Activated T-cell treated with anti-CD3 and anti-CD28 coated beads, Interleukin-2, amount 50 U/mL, for 24 hours (primary cell): ENCODE measurements at regions not wholly inside any gene's neighbourhood (a gene's known extent, or its start where the extent isn't known, plus 50 kb on each side); places are given as distances from the start of the nearest gene placed in this dataset.

Experiments
- DNase-seq: peaks from one replicate; pipeline ENCODE4 v3.0.0-alpha.2; 2020
- H3K27ac Mint-ChIP-seq: 2 replicates; pipeline ENCODE4 v1.8.0; 2020; ENCODE audit warnings: mild to moderate bottlenecking, mixed read lengths
- H3K27me3 Mint-ChIP-seq: 2 replicates; pipeline ENCODE4 v1.8.0; 2020; ENCODE audit warnings: mixed read lengths
- H3K36me3 Mint-ChIP-seq: 2 replicates; pipeline ENCODE4 v1.8.0; 2020; ENCODE audit warnings: low read depth, mixed read lengths
- H3K4me1 Mint-ChIP-seq: 2 replicates; pipeline ENCODE4 v1.8.0; 2020; ENCODE audit warnings: low read depth, mixed read lengths
- H3K4me3 Mint-ChIP-seq: 2 replicates; pipeline ENCODE4 v1.8.0; 2020; ENCODE audit warnings: mild to moderate bottlenecking, moderate library complexity, mixed read lengths
- H3K9me3 Mint-ChIP-seq: 2 replicates; pipeline ENCODE4 v1.8.0; 2020; ENCODE audit warnings: mixed read lengths

DNA sequence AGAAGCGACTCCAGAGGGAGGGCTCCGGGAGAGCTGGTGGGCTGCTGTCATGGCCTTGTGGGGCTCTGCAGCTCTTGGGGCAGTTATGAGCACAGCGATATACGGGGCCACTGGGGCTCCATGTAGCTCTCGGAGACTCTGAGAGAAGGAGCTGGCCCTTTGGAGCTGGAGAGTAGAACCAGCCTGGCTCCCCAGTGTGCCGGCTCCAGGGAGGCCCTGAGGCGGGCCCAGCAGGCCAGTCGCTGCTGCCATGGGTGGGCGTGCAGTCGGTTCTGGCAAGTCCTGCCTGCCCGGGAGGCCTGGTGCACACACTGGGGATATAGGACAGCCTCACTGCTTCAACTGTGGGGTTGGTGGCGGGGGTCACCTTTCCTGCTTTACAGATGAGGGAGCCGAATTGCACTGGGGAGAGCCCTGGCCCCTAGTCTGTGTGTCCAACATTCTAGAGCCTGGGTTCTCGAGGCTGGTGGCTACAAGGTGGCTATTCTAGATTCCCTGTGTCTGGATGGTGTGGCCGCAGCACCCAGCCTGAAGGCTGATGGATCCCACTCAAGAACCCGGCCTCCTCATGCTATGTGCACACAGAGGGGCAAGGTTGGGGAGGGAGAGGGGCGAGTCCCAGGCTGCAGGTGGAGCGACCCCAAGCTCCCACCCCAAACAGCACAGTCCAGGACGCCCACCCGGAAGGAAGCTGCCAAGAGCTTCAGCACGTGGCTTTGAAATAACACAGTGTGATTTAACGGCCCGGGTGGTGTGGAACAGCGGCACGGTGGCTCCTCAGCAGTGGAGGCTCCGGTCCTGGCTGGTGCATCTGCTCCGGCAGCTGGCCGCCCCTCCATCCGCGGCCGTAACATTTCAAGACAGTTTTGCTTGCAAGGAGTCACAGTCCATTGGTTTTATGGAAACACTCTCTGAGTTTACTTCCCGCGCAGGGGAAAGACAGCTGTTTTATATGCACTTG is 188.3 kb upstream of the C14orf180 start:
- peaks cover 66% of the 10 kb centered on the region for H3K4me1 Mint-ChIP-seq
- H3K36me3 Mint-ChIP-seq: no peaks in the 10 kb centered on the region
- H3K4me3 Mint-ChIP-seq: no peak overlapping the region
- H3K9me3 Mint-ChIP-seq: no peaks in the 10 kb centered on the region
- peak overlapping the region; percentile 81 for H3K27ac Mint-ChIP-seq
- peak; percentile 35 for DNase-seq
- H3K27me3 Mint-ChIP-seq: no peaks in the 10 kb centered on the region

DNA sequence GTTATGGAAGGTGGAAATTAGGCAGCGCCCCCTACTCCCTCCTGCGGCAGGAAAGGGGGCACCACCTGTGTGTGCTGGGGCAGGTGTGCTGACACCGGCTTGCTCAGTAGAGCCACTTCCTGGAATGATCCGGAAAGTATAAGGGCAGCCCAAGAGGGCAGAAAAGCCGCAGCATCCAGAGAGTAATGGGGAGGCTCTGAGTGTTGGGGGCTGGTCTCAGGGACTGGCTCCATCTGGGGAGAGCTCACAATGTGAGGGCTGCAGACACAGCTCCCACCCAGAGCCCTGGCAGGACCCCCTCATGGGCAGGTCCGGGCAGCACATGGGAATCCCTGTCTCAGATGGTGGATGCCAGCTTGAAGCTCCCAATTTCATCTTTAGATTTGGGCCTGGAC is 187.6 kb upstream of the C14orf180 start:
- peaks cover 1% of the 10 kb centered on the region for H3K9me3 Mint-ChIP-seq
- H3K27me3 Mint-ChIP-seq: no peaks in the 10 kb centered on the region
- H3K4me3 Mint-ChIP-seq: no peak overlapping the region
- H3K36me3 Mint-ChIP-seq: no peaks in the 10 kb centered on the region
- peak; percentile 42 for DNase-seq
- peaks cover 70% of the 10 kb centered on the region for H3K4me1 Mint-ChIP-seq
- H3K27ac Mint-ChIP-seq: peak overlapping the region; percentile 81

DNA sequence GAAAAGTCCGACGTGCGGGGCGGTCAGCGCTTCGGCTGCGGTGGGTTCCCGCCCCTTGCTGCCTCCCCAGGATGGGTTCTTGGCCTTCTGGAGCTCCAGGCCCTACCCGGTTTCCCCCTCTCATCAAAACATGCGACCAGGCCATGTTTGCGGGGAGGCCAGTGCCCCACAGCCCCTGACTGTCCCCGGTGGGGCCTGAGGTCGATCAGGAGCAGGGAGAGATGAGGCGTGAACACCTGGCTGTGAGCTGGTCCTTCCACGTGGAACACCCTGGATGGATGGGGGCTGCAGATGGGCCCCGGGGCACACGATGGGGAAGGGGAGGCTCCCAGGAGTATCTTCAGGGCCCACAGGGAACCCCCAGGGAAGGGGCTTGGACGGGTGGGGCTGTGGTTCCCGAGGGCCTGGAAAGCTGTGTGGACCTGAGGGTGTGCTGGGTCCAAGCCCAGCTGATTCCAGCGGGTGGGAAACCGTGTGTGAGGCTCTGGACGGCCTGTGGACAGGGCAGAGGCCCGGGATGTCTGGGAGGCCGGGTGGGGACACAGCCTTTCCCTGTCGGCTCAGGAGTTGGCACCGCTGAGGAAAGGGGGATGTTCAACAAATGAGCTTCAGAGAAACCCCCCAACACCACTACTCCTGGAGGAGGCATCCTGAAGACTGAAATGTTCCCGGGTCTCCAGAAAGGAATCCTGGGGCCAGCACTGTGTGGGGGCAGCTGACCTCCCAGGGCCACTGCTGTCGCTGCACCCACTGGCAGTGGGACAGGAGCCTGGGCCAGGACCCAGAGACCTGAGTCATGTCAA is 187.0 kb upstream of the C14orf180 start:
- peak; percentile 30 for DNase-seq
- H3K27ac Mint-ChIP-seq: no peak overlapping the region

DNA sequence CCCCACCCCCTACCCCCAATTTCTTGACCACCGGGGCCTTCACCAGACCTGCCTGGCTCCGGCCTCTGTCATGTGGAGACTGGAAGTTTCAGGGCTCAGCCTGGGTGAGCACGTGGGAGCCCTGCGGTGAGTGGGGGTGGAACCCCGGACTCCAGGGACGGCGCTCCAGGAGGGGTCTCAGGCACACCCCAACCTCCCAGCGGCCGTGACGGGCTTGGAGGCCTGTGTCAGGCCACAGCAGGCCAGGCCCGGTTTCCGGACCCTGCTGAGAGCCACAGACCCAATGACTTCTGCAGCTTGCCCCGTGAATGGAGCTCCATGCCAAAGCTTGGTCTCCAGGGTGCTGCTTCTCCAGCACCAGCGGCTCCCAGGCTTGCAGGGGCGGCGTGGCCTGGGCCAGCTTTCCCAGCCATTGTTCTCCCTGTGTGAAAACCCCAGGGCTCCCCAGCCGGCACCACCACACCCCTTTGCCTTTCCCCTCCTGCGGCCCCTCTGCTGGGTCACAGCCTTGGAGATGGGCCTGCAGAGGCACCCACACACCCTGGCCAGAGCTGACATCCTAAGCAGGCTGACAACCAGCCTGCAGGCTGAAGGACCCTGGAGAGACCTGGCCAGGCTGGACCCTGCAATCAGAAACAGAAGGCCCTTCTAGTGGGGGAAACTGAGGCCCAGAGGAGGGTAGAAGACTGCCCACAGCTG is 186.2 kb upstream of the C14orf180 start:
- Mint-ChIP-seq H3K4me3 (no peak overlapping the region), H3K27me3 (no peaks in the 10 kb centered on the region), H3K9me3 (peaks cover 11% of the 10 kb centered on the region), H3K27ac (peak overlapping the region; percentile 86), H3K36me3 (no peaks in the 10 kb centered on the region), H3K4me1 (peaks cover 70% of the 10 kb centered on the region)
- no peak for DNase-seq

More for the DNA sequence above, 187.0 kb upstream of the C14orf180 start:
- H3K9me3 Mint-ChIP-seq: peaks cover 7% of the 10 kb centered on the region
- H3K27me3 Mint-ChIP-seq: no peaks in the 10 kb centered on the region
- H3K36me3 Mint-ChIP-seq: no peaks in the 10 kb centered on the region
- peaks cover 70% of the 10 kb centered on the region for H3K4me1 Mint-ChIP-seq
- H3K4me3 Mint-ChIP-seq: no peak overlapping the region

DNA sequence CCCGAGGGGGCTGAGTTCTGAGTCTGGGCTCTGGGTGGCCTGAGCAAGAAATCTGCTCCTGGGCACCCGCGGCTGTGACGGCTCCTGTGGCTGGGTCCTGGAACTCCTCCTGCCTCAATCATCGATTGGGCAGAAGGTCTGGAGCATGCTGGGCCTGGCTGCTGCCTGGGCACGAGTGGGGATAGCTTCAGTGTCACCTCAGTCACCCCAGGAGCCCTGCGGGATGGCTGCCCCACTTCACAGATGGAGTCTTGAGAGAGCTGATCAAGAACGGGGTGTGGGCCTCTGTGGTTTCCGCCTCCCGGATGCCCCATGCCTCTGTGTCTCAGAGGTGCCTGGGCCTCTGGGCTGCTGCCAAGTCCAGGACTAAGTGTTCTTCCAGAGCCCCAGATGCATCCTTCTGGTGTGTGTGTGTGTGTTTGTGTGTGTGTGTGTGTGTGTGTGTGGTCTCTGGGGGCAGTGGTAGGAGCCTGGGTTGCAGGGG is 185.6 kb upstream of the C14orf180 start:
- peak; percentile 67 for DNase-seq
- Mint-ChIP-seq H3K4me1 (peaks cover 69% of the 10 kb centered on the region), H3K27ac (peak overlapping the region; percentile 86), H3K27me3 (no peaks in the 10 kb centered on the region), H3K9me3 (peaks cover 11% of the 10 kb centered on the region), H3K4me3 (peak overlapping the region; percentile 27), H3K36me3 (no peaks in the 10 kb centered on the region)

DNA sequence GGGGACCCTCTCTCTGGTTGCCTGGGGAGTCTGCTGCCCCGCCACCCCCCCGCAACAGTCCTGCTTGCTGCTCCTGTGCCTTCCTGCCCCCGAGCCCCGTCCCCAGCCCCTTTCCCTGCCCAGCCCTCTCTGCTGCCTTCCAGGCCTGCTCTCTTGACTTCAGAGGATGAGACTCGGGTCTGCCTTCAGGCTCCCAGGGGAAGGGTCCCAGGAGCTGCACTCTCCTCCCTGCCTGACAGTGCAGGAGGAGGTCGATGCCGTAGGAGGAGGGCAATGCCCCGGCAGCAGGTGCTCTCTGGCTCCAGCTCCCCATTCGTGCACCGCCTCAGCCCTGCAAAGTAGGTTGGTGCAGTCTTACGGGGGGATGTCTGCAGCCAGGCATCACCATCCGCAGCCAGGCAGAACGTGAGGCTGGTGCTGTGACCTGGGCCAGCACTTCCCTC is 185.1 kb upstream of the C14orf180 start:
- Mint-ChIP-seq H3K36me3 (no peaks in the 10 kb centered on the region), H3K4me1 (peaks cover 69% of the 10 kb centered on the region), H3K27ac (peak overlapping the region; percentile 86), H3K9me3 (peaks cover 11% of the 10 kb centered on the region), H3K27me3 (no peaks in the 10 kb centered on the region), H3K4me3 (peak overlapping the region; percentile 18)
- DNase-seq: peak; percentile 43

DNA sequence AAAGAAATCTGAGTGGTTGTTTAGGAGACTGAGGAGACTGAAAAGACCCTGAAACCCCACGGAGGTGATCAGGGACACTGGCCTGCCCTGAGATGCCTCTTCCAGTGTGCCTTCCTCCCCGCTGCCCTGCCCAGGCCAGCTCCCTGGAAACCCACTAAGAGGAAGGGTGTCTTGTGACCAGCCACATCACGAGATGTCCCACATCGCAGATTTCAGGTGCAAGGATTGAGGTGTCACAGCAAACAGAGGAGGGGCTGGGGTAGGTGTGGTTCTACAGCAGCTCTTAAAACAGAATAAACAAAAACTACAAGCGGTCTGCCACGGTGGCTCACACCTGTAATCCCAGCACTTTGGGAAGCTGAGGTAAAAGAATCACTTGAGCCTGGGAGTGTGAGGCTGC is 184.3 kb upstream of the C14orf180 start:
- DNase-seq: peak; percentile 27
- no peaks in the 10 kb centered on the region for H3K27me3 Mint-ChIP-seq
- H3K36me3 Mint-ChIP-seq: no peaks in the 10 kb centered on the region
- no peak overlapping the region for H3K4me3 Mint-ChIP-seq
- peaks cover 67% of the 10 kb centered on the region for H3K4me1 Mint-ChIP-seq
- peak overlapping the region; percentile 20 for H3K27ac Mint-ChIP-seq
- H3K9me3 Mint-ChIP-seq: peaks cover 11% of the 10 kb centered on the region

DNA sequence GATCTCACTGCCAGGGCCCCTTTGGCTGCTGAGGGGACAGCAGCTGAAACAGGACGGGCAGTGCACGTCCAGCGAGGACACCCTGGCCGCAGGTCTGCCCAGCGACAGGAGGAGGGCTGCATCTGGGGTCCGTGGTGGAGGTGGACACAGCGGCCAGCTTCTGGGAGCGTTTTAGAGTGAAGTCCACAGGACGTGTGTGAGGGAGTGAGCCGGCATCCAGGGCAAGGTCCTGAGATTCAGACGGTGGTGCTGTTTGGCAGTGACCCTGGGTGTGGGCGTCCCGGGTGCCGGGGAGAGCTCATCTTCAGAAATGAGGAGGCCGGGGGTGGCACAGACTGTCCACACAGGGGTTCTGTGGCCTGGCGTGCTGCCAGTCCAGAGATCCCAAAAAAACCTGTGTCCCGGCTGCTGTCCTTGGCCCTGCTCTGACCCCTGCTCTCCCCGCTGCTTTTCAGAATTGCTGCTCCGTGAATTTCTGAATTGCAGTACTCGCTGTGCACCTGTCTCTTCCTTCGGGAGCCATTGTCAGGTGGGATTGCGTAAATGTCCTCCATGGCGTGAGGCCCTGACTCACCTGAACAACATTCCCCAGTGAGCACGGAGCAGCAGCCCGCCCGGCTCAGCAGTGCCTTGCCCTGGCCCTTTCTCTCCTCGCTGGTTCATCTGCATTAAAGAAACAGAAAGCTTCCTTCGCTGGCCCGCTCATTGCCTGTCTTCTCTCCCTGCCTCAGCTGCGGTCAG is 183.5 kb upstream of the C14orf180 start:
- no peaks in the 10 kb centered on the region for H3K36me3 Mint-ChIP-seq

DNA sequence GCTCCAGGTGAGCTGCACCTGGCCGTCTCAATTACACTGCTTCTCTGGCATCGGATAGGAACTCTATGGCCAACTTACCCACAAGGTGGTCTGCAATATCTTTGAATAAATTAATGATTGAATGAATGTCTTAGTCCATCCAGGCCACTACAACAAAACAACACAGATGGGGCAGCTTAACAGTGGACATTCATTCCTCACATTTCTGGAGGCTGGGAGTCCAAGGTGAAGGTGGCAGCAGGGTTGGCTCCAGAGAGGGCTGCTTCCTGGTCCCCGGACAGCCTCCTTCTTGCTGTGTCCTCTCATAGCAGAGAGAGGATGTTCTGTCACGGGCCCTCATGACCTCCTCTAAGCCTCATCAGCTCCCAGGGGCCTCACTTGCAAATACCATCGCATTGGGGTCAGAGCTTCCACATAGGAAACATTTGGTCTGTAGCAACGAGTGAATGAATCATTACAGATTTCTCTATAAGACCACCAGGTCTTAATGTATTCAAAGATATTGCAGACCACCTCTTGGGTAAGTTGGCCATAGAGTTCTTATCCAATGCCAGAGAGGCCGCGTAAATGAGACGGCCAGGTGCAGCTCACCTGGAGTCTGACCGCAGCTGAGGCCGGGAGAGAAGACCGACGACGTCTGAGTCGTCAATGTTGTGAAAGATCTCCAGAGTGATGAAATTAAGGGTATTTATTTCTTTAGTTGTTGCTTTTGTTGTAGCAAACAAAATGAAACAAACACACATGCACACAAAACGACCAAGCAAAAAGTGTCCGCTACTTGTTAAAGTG is 182.7 kb upstream of the C14orf180 start:
- no peak overlapping the region for H3K4me3 Mint-ChIP-seq
- no peaks in the 10 kb centered on the region for H3K27me3 Mint-ChIP-seq
- H3K4me1 Mint-ChIP-seq: peaks cover 53% of the 10 kb centered on the region
- H3K27ac Mint-ChIP-seq: no peak overlapping the region
- H3K9me3 Mint-ChIP-seq: peaks cover 11% of the 10 kb centered on the region
- DNase-seq: no peak
- no peaks in the 10 kb centered on the region for H3K36me3 Mint-ChIP-seq

More for the DNA sequence above, 183.5 kb upstream of the C14orf180 start:
- H3K4me3 Mint-ChIP-seq: no peak overlapping the region
- H3K9me3 Mint-ChIP-seq: peaks cover 11% of the 10 kb centered on the region
- peak; percentile 16 for DNase-seq
- H3K27me3 Mint-ChIP-seq: no peaks in the 10 kb centered on the region
- no peak overlapping the region for H3K27ac Mint-ChIP-seq
- H3K4me1 Mint-ChIP-seq: peaks cover 61% of the 10 kb centered on the region

DNA sequence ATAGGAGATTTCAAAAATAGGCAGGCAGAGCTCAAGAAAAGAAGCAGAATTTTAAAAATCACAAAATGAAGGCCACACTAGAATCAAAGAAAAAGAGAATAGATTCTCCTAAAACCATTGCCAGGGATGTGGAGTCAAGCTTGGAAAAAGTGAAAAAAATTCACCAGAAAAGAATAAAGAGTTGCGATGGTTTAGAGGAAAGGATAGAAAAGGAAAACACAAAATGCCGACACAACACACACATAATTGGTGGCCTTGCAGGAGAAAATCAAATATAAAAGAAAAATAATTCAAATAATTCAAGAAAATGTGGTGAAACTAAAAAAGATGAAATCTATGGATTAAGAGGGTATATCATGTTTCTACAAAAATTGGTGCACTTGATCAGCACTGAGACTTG is 181.6 kb upstream of the C14orf180 start:
- no peaks in the 10 kb centered on the region for H3K27me3 Mint-ChIP-seq
- no peak overlapping the region for H3K4me3 Mint-ChIP-seq
- peaks cover 11% of the 10 kb centered on the region for H3K9me3 Mint-ChIP-seq
- H3K4me1 Mint-ChIP-seq: peaks cover 42% of the 10 kb centered on the region
- no peak for DNase-seq
- no peaks in the 10 kb centered on the region for H3K36me3 Mint-ChIP-seq
- H3K27ac Mint-ChIP-seq: no peak overlapping the region

DNA sequence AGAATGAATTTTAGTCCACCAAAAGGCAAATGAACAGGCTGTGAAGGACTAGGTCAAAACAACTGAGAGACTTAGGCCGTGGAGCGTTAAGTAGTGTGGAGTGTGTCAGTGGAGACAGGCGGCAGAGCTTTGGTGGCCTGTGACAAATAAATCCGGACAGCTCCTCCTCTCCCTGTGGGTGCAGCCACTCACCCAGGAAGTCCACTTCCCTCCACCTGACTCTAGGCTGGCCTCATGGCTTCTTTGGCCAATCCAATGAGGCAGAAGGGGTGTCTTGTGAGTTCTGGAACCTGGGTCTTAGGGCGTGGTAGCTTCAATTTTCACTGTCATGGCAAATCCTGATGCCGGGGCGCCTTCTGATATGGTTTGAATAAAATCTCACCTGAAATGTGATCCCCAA is 180.9 kb upstream of the C14orf180 start:
- H3K4me1 Mint-ChIP-seq: peaks cover 37% of the 10 kb centered on the region

DNA sequence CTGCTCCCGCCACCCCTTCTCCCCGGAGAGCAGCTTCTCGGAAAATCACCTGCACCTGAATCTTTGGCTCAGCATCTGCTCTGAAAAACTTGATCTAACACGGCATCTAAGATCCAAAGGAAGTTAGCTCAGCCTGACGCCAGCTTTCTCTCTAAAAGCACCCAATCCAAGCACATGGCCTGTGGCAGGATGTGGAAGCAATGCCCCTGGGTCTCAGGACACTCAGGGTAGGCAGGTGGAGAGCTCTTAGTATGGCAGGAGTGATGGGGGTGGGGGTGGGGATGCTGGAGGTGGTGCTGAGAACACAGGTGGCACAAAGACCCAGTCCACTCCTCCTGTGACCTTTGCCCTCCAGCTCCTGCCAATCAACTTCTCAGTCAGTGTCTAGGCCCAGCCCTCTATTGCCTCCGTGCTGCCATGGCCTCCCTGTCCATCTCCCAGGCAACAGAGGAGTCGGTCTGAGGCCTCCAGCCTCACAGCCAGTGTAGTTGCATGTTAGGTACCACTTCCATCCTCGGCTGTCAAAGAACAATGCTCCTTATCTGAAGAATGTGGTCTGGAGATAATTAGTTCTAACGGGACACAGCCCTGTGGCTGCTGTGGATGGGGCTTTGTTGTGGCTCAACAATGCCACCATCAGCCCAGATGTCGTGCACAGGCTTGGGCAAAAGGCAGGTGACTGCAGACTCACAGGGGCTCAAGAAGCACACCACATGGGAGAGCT is 180.0 kb upstream of the C14orf180 start:
- peak; percentile 28 for DNase-seq
- H3K4me3 Mint-ChIP-seq: no peak overlapping the region
- peaks cover 28% of the 10 kb centered on the region for H3K4me1 Mint-ChIP-seq
- no peaks in the 10 kb centered on the region for H3K36me3 Mint-ChIP-seq
- H3K27ac Mint-ChIP-seq: peak overlapping the region; percentile 60
- no peaks in the 10 kb centered on the region for H3K27me3 Mint-ChIP-seq
- H3K9me3 Mint-ChIP-seq: peaks cover 11% of the 10 kb centered on the region

More for the DNA sequence above, 180.9 kb upstream of the C14orf180 start:
- DNase-seq: peak; percentile 13
- H3K27ac Mint-ChIP-seq: no peak overlapping the region
- no peak overlapping the region for H3K4me3 Mint-ChIP-seq
- H3K27me3 Mint-ChIP-seq: no peaks in the 10 kb centered on the region
- H3K9me3 Mint-ChIP-seq: peaks cover 11% of the 10 kb centered on the region
- H3K36me3 Mint-ChIP-seq: no peaks in the 10 kb centered on the region
